WTC11 (cell line): ENCODE measurements at regions not wholly inside any gene's neighbourhood (a gene's known extent, or its start where the extent isn't known, plus 50 kb on each side); places are given as distances from the start of the nearest gene placed in this dataset.

Experiments
- ESRRA ChIP-seq: sonication (generic); formaldehyde crosslinking; IDR thresholded peaks from 2 replicates; pipeline ENCODE4 v1.8.1; 2022; ENCODE audit warnings: mild to moderate bottlenecking, missing genetic modification reagents, borderline replicate concordance
- ZNF232 ChIP-seq: sonication (generic); formaldehyde crosslinking; IDR thresholded peaks from 2 replicates; pipeline ENCODE4 v1.8.0; 2022; ENCODE audit warnings: mild to moderate bottlenecking, missing genetic modification reagents
- TF ChIP-seq, protein P1 (sequence below): sonication (generic); formaldehyde crosslinking; IDR thresholded peaks from 2 replicates; pipeline ENCODE4 v1.8.1; 2022; ENCODE audit warnings: low read depth, missing genetic modification reagents, borderline replicate concordance
- TF ChIP-seq, protein P2 (sequence below): fragments of 200-600 bp; IDR thresholded peaks from 2 replicates; pipeline ENCODE4 v1.8.0; 2022; ENCODE audit warnings: antibody characterized with exemption

DNA sequence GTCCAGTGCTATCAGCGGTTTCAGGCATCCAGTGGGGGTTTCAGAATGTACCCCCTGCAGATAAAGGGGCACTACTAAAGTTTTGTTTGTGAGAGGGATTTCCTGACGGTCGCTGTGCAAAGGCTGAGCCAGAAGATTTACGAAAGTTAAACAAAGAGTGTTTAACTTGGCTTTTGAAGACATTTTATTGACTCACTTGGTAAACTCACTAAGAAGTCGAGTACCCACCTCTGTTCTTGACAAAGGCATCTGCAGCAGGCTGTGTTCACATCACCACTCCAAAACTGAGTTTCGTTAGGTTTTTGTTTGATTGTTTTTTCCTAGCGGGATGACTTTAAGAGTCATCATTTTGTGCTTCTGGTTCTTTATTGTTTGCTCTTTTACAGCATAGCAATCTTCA is 143.9 kb upstream of the TBL1X start:
- TF ChIP-seq, protein P1, sequence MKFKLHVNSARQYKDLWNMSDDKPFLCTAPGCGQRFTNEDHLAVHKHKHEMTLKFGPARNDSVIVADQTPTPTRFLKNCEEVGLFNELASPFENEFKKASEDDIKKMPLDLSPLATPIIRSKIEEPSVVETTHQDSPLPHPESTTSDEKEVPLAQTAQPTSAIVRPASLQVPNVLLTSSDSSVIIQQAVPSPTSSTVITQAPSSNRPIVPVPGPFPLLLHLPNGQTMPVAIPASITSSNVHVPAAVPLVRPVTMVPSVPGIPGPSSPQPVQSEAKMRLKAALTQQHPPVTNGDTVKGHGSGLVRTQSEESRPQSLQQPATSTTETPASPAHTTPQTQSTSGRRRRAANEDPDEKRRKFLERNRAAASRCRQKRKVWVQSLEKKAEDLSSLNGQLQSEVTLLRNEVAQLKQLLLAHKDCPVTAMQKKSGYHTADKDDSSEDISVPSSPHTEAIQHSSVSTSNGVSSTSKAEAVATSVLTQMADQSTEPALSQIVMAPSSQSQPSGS (CRISPR knock-in tag) = no peak
- TF ChIP-seq, protein P2, sequence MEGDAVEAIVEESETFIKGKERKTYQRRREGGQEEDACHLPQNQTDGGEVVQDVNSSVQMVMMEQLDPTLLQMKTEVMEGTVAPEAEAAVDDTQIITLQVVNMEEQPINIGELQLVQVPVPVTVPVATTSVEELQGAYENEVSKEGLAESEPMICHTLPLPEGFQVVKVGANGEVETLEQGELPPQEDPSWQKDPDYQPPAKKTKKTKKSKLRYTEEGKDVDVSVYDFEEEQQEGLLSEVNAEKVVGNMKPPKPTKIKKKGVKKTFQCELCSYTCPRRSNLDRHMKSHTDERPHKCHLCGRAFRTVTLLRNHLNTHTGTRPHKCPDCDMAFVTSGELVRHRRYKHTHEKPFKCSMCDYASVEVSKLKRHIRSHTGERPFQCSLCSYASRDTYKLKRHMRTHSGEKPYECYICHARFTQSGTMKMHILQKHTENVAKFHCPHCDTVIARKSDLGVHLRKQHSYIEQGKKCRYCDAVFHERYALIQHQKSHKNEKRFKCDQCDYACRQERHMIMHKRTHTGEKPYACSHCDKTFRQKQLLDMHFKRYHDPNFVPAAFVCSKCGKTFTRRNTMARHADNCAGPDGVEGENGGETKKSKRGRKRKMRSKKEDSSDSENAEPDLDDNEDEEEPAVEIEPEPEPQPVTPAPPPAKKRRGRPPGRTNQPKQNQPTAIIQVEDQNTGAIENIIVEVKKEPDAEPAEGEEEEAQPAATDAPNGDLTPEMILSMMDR = no peak
- TF ChIP-seq ESRRA (CRISPR knock-in tag) (no peak), ZNF232 (CRISPR knock-in tag) (no peak)
